ENCODE measurements at regions not wholly inside any gene's neighbourhood (a gene's known extent, or its start where the extent isn't known, plus 50 kb on each side); places are given as distances from the start of the nearest gene placed in this dataset.

- TF ChIP-seq CTCF (IDR thresholded peaks at IDR 0.05 in 8 of 11, conservative IDR thresholded peaks at IDR 0.05 in 3 of 11) (no peak), POLR2A (IDR thresholded peaks at IDR 0.05) (no peak)
Observed at GRCh38 chr3:5581743-5582142, 394.2 kb downstream of the EDEM1 start.

Measured in spleen (tissue), 7 donors.